GM19035 (cell line): ENCODE measurements at regions not wholly inside any gene's neighbourhood (a gene's known extent, or its start where the extent isn't known, plus 50 kb on each side); places are given as distances from the start of the nearest gene placed in this dataset.
"Not testable (repeated sequence)": the region's sequence is repeated elsewhere in the genome, so short reads cannot be mapped to it uniquely, and the experiment has no call there.

Experiments used
- ATAC-seq: cut with Tn5 transposase; IDR thresholded peaks from one replicate; pipeline ENCODE4 v1.9.1; 2021; ENCODE audit not compliant: unreplicated experiment

DNA sequence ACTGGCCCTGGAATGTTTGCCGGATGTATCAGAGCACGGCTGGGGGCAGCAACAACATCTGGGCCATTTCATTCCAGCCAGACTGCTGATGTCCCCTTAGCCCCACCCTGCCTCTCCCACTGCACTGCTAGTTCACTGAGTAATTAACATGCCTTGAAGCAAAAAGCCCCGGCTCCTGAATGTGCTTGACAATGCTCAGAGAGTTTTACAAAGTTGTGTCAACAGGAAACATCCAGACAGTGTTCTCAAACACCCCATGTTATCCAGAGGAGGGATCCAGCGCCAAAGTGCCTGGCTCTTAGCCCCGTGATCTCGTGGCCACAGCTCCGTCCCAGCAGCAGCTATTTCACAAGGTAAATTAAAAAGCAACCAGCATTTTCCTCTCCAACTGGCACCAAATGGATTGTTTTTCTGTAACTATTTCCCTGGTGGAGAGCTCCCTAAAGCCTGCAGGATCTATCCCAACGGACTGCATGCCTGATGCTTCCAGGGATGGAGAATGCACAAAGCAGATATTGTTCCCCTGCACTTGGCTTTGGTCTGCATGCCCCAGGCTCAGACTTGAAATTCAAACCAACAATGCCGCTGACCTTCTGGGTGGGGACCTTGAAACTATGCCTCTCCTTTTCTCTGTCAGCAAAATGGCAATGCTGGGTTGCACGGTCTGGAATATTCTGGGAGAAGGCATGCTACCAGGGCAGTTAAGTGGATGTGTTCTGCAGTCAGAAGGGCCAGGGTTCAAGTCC is 115.6 kb upstream of the CDH5 start:
- ATAC-seq: no peak

DNA sequence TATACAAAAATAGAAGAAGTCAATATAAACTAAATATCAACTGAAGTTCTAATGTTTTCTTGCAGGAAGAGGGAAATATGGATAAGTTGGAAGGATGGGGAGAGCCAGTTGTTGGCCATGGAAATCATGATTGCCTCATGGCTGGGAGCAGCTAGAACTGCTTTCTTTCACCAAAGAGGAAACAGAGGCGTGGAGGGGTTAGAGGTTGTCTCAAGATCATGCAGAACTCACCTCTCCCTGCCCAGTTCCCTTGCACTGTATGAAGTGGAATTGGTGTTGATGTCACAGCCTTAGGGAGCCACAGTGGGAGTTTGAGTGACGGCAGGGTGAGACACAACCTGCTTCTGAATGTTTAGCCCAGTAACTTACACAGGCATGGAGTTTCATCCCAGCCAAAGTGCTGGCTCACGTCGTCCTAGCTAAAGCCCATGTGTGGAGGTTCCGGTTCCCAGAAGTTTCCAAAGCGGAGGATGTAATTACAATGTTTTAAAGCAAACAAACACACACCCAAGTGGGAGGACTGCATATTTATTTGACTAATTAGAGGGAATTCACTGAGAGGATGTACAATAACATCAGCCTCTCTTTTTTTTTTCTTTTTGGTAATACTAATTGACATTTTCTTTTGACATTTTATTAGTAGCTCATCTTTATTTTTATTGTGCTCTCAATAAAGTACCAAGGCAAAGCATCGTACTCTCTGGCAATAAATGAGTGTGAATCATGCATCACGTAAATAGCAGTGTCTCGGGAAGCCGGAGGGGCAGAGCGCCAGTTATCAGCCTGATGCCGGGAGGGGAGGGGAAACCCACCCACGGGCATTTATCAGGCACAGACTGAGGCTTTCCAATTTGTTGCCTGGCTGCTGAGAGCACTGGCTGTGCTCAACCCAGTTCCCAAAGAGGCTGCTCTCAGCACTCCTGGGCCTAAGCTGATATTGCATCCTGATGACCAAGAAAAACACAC is 118.7 kb upstream of the CDH5 start:
- ATAC-seq: no peak

GRCh38 chr16:66245868-66246267 is 120.6 kb upstream of the CDH5 start:
- no peak for ATAC-seq

- ATAC-seq: no peak
Measured at GRCh38 chr16:66245072-66245471, 121.4 kb upstream of the CDH5 start.

DNA sequence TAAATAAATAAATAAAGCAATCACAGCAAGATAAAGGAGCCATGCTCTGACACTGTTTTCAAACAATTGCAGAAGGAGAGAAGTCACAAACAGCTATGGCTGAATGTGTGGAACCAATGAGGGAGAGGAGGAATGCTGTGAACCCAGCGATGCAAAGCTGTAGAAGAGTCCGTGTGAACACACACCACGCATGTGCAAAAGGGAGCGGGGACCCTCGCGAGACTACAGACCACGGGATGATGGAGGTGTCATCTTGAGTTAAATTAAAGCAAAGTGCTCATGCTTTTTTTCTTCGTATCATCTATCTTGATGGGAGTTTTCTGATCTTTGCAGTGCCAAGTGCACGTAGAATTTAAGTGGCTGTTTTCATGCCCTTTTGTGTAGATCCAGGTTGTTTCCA is 123.8 kb upstream of the CDH5 start:
- no peak for ATAC-seq

DNA sequence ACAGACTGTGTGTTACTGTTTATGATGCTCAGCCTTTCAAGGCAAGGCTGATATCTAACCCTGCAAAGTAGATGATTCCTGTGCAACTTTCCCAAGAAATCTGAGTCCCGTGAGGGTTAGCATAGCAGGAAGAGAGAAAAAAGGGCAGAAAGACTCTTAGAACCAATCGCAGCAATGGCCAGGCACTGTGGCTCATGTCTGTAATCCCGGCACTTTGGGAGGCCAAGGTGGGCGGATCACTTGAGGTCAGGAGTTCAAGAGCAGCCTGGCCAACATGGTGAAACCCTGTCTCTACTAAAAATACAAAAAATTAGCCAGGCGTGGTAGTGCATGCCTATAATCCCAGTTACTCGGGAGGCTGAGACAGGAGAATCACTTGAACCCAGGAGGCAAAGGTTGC is 124.3 kb upstream of the CDH5 start:
- not testable (repeated sequence) for ATAC-seq

GRCh38 chr16:66240631-66241395 is 125.7 kb upstream of the CDH5 start:
- no peak for ATAC-seq

- no peak for ATAC-seq
Measured at GRCh38 chr16:66240088-66240487, 126.4 kb upstream of the CDH5 start.

GRCh38 chr16:66238696-66239095 is 127.8 kb upstream of the CDH5 start:
- no peak for ATAC-seq

DNA sequence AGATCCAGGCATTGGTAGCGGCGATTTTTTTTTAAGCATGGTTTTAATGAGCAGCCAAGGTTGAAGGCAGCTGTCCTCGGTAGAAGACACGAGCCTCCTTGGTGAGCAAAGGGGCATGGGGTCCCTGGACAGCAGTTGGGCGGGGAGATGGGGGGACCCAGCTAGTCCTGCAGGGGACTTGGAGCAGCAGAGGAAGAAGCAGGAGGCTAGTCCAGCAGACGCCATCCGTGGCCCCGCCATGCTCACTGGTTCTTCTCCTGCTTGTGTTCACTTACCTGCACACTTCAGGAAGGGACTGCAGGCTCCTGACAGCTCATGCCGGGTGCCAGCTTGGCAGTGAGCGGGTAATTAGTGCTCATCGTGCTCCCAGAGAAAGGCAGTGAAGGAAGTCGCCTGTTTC is 130.2 kb upstream of the CDH5 start:
- ATAC-seq: no peak

- no peak for ATAC-seq
Measured at GRCh38 chr16:66231452-66232160, 134.9 kb upstream of the CDH5 start.

GRCh38 chr16:66229651-66230050 is 136.8 kb upstream of the CDH5 start:
- no peak for ATAC-seq

DNA sequence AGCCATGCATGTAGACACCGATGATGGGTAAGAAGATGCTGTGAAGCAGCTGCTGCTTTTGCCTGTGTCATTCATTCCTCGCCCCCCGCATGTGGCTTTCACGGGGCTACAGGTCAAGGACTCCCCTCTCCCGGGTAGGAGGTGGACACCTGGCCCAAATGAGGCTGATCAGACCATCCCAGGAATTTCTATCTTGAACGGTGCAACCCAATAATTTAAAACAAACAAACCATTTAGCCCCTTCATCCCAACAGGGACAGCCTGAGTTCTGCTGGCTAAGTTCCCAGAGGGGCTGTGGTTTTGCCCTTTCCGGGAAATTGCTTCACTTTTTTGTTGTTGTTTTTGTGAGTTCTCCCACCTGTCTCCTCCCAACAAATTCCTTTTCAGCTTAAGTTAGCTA is 137.7 kb upstream of the CDH5 start:
- ATAC-seq: no peak

GRCh38 chr16:66227766-66228530 is 138.5 kb upstream of the CDH5 start:
- no peak for ATAC-seq

DNA sequence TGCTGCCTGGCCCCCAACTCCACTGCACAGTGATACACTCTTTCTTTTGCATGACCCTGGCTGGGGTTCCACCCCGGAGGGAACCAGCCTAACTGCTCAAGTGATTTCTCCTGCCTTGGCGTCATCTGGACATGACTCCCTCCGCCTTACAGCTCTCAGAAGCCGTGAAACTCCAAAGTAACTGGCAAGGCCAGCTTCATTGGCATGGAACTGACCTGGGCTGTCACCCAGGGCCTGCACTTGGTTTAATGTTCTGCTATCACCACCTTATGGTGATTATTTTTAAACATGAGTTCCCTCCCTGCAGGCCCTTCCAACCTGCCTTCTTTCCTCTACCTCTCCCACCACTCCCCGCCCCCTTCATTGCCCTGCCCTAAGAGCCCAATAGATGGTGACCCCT is 139.7 kb upstream of the CDH5 start:
- ATAC-seq: no peak

- ATAC-seq: no peak
Measured at GRCh38 chr16:66225696-66226095, 140.8 kb upstream of the CDH5 start.

DNA sequence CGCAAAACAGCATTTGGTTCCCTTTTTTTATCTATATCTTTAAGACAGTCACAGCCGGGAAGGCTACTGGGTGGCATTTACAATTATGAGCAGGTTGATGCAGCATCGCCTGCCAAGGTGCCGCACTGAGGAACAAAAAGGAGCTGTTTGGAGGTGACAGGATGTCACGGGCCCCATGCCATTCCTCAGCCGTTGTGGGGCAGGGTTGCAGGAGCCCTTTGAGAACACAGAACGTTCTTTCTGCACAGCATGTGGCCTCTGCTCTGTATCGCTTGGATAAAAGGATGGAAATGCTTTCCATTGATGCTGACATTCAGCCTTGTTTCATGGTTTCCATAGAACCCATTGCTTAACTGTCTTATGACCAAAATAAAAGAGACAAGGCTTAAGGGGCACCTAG is 141.9 kb upstream of the CDH5 start:
- ATAC-seq: no peak

DNA sequence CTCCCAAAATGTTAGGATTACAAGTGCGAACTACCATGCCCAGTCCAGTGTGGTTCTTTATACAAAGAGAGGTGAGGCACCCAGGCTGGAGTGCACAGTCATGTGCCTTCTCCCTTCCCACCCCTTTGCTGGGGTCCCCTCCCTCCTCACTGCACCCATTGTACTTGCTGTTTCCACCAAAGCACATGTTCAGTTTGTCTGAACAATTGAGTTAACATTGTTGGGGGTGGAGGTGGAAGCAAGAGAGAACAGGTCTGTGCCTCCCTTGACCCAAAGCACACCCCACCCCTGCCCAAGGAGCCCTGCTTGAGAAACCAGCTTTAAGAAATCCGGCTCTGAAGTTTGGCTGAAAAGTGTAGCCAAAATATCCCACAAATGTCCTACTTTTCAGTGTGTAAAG is 142.3 kb upstream of the CDH5 start:
- ATAC-seq: no peak

- ATAC-seq: no peak
Measured at GRCh38 chr16:66223176-66223780, 143.2 kb upstream of the CDH5 start.

- ATAC-seq: no peak
Measured at GRCh38 chr16:66222756-66223155, 143.7 kb upstream of the CDH5 start.
